ENCODE measurements at regions not wholly inside any gene's neighbourhood (a gene's known extent, or its start where the extent isn't known, plus 50 kb on each side); places are given as distances from the start of the nearest gene placed in this dataset.

- H3K27me3 ChIP-seq, result no peaks in the 10 kb centered on the region
- WGBS (ENCODE audit: insufficient coverage, low coverage, low lambda C conversion rate, missing lambda C conversion rate), result 69% methylated on average over 2 of the region's 2 CpGs
- peaks cover 0 to 17% (median 0%) of the 10 kb centered on the region in 4 donors for H3K4me1 ChIP-seq
- H3K27ac ChIP-seq, result no peak overlapping the region
- no peaks in the 10 kb centered on the region for H3K9me3 ChIP-seq
- ATAC-seq, result no peak
- no peak overlapping the region for H3K4me3 ChIP-seq
- H3K36me3 ChIP-seq, result no peaks in the 10 kb centered on the region
- no peak for DNase-seq
- TF ChIP-seq POLR2A (IDR thresholded peaks at IDR 0.05), result no peak
- TF ChIP-seq, protein P1, sequence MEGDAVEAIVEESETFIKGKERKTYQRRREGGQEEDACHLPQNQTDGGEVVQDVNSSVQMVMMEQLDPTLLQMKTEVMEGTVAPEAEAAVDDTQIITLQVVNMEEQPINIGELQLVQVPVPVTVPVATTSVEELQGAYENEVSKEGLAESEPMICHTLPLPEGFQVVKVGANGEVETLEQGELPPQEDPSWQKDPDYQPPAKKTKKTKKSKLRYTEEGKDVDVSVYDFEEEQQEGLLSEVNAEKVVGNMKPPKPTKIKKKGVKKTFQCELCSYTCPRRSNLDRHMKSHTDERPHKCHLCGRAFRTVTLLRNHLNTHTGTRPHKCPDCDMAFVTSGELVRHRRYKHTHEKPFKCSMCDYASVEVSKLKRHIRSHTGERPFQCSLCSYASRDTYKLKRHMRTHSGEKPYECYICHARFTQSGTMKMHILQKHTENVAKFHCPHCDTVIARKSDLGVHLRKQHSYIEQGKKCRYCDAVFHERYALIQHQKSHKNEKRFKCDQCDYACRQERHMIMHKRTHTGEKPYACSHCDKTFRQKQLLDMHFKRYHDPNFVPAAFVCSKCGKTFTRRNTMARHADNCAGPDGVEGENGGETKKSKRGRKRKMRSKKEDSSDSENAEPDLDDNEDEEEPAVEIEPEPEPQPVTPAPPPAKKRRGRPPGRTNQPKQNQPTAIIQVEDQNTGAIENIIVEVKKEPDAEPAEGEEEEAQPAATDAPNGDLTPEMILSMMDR (IDR thresholded peaks at IDR 0.05), result no peak
- intact Hi-C loops (cut with DNase I), result no loop called here
Measured at GRCh38 chr21:35696644-35697043, 363.7 kb downstream of the SETD4 start.

DNA sequence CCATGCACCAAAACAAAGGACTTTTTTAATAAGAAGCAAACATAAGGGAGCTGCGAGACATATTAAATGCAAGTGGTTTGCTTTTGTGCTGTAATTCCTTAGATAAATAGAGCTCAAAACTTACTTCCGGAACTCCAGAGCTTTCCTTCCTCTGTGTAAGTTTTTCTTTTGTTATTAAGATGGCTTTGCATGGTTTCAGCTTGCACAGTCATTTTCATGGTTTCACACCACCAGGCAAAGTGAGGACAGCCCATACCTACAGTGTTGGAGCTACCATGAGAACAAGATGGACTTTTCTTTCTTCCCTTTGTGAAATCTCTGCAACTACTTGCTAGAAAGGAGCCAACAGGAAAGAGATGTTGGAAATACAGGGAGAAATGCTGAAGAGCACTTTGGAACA lies 368.0 kb downstream of the SETD4 start:
- Histone ChIP-seq H3K9me3 (no peaks in the 10 kb centered on the region), H3K4me1 (peaks cover 0 to 3% (median 0%) of the 10 kb centered on the region in 4 donors), H3K4me3 (no peak overlapping the region), H3K27me3 (no peaks in the 10 kb centered on the region), H3K27ac (no peak overlapping the region), H3K36me3 (no peaks in the 10 kb centered on the region)
- TF ChIP-seq, protein P1 (IDR thresholded peaks at IDR 0.05), result no peak
- intact Hi-C loops (cut with DNase I), result no loop called here
- WGBS (ENCODE audit: insufficient coverage, low coverage, low lambda C conversion rate, missing lambda C conversion rate), result 83% methylated on average over 2 of the region's 2 CpGs
- DNase-seq, result no peak
- no peak for ATAC-seq

DNA sequence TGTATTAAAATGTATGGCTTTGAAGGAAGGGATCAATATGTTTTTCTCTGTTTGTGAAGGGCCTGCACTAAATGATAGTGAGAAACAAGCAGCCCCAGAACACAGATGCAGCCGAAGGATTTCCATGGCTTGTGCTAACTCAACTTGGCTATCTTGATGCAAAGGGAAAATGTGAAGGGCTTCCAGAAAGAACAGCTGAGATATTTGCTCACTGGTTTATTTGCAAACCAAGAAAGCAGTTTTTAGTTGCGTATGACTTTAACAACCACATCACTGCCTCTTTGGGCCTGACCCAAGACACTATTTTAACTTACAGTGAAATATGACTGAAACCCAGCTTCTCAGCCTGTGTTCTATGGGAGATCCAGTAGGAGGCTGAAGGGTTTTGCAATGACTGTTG lies 369.9 kb downstream of the SETD4 start:
- no peak overlapping the region for H3K4me3 ChIP-seq
- H3K4me1 ChIP-seq, result peaks cover 0 to 7% (median 0%) of the 10 kb centered on the region in 4 donors
- DNase-seq (no peak), ATAC-seq (no peak)
- no peak overlapping the region for H3K27ac ChIP-seq
- H3K9me3 ChIP-seq, result no peaks in the 10 kb centered on the region
- intact Hi-C loops (cut with DNase I), result no loop called here
- no peaks in the 10 kb centered on the region for H3K36me3 ChIP-seq
- WGBS (ENCODE audit: insufficient coverage, low coverage, low lambda C conversion rate, missing lambda C conversion rate), result 96% methylated on average over 2 of the region's 2 CpGs
- no peaks in the 10 kb centered on the region for H3K27me3 ChIP-seq
- TF ChIP-seq POLR2A (IDR thresholded peaks at IDR 0.05), result no peak
- TF ChIP-seq, protein P1 (IDR thresholded peaks at IDR 0.05), result no peak

DNA sequence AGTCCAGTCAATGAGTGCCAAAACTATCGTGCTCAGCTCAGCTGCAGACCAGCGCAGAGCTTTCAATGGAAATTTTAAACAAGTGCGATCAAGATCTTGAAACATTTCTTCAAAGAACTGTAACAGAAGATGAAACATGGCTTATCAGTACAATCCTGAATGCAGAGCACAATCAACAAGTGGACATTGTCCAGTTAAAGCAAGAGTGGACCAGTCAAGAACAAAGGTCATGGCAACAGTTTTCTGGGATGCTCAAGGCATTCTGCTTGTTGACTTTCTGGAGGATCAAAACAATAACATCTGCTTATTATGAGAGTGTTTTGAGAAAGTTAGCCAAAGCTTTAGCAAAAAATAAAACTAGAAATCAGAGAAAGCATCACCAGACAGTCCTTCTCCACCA lies 374.2 kb downstream of the SETD4 start:
- ATAC-seq (peak in 1 of 4 donors; percentile 62), DNase-seq (no peak)
- intact Hi-C loops (cut with DNase I), result no loop called here
- Histone ChIP-seq H3K4me3 (no peak overlapping the region), H3K4me1 (peaks cover 0 to 23% (median 0%) of the 10 kb centered on the region in 4 donors), H3K27ac (no peak overlapping the region), H3K27me3 (no peaks in the 10 kb centered on the region), H3K9me3 (no peaks in the 10 kb centered on the region), H3K36me3 (no peaks in the 10 kb centered on the region)
- 29% methylated on average over 3 of the region's 3 CpGs for WGBS (ENCODE audit: insufficient coverage, low coverage, low lambda C conversion rate, missing lambda C conversion rate)
- TF ChIP-seq, protein P1 (IDR thresholded peaks at IDR 0.05), result no peak
- TF ChIP-seq POLR2A (IDR thresholded peaks at IDR 0.05), result no peak
